ENCODE measurements at regions not wholly inside any gene's neighbourhood (a gene's known extent, or its start where the extent isn't known, plus 50 kb on each side); places are given as distances from the start of the nearest gene placed in this dataset.

- TF ChIP-seq CTCF (IDR thresholded peaks at IDR 0.05) (no peak), POLR2A (IDR thresholded peaks at IDR 0.05) (no peak)
Measured at GRCh38 chr14:40652089-40652691, 954.5 kb upstream of the LRFN5 start.
